DND-41 (cell line): ENCODE measurements at regions not wholly inside any gene's neighbourhood (a gene's known extent, or its start where the extent isn't known, plus 50 kb on each side); places are given as distances from the start of the nearest gene placed in this dataset.

Experiments used
- EZH2 ChIP-seq: IDR thresholded peaks from 3 replicates; pipeline ENCODE4 v1.6.1; 2012; ENCODE audit warnings: borderline replicate concordance, low read depth, mild to moderate bottlenecking, moderate library complexity, low read length, inconsistent platforms; ENCODE audit not compliant: severe bottlenecking
- TF ChIP-seq, protein P1 (sequence below): IDR thresholded peaks from 2 replicates; pipeline ENCODE4 v1.5.1; 2012; ENCODE audit warnings: borderline replicate concordance, low read length, moderate library complexity, mild to moderate bottlenecking; ENCODE audit not compliant: poor library complexity, severe bottlenecking; ENCODE audit errors: extremely low read depth

DNA sequence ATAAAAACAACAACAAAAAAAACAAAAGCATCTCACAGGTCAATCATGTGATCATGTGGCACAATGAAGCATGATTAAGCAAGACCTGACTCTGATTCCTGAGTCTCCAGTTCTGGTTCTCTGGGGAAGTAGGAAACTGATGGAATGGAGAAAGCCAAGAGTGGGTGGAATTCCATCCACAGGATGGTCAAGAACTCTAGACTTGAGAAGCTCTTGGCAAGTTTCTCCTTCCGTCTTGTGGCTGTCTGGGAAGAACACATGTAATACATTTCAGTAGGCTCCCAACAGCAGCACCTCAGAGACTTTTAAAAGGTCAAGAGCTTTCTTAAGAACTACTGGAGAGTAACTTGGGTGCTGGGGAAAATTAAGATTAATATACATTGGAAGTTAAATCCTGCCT is 78.6 kb upstream of the TSHZ3 start:
- TF ChIP-seq EZH2, result no peak
- TF ChIP-seq, protein P1, sequence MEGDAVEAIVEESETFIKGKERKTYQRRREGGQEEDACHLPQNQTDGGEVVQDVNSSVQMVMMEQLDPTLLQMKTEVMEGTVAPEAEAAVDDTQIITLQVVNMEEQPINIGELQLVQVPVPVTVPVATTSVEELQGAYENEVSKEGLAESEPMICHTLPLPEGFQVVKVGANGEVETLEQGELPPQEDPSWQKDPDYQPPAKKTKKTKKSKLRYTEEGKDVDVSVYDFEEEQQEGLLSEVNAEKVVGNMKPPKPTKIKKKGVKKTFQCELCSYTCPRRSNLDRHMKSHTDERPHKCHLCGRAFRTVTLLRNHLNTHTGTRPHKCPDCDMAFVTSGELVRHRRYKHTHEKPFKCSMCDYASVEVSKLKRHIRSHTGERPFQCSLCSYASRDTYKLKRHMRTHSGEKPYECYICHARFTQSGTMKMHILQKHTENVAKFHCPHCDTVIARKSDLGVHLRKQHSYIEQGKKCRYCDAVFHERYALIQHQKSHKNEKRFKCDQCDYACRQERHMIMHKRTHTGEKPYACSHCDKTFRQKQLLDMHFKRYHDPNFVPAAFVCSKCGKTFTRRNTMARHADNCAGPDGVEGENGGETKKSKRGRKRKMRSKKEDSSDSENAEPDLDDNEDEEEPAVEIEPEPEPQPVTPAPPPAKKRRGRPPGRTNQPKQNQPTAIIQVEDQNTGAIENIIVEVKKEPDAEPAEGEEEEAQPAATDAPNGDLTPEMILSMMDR, result no peak
